Fibroblast of the aortic adventitia (primary cell): ENCODE measurements at regions not wholly inside any gene's neighbourhood (a gene's known extent, or its start where the extent isn't known, plus 50 kb on each side); places are given as distances from the start of the nearest gene placed in this dataset.
A peak's percentile ranks its signal among the peaks of the same experiment; 100 is the strongest.
"Not testable (repeated sequence)": the region's sequence is repeated elsewhere in the genome, so short reads cannot be mapped to it uniquely, and the experiment has no call there.

Experiments used
- DNase-seq: peaks from one replicate; pipeline ENCODE4 v3.0.0-alpha.2; 2010; ENCODE audit warnings: low read depth
- H3K4me3 ChIP-seq: 2 replicates; pipeline ENCODE4 v1.5.1; 2011; ENCODE audit warnings: low read depth, mild to moderate bottlenecking, control low read depth, low read length, moderate library complexity
- TF ChIP-seq, protein P1 (sequence below): IDR thresholded peaks from 2 replicates; pipeline ENCODE4 v1.5.1; 2011; ENCODE audit warnings: mild to moderate bottlenecking, low read length, control low read depth, inconsistent platforms; ENCODE audit not compliant: insufficient read depth

DNA sequence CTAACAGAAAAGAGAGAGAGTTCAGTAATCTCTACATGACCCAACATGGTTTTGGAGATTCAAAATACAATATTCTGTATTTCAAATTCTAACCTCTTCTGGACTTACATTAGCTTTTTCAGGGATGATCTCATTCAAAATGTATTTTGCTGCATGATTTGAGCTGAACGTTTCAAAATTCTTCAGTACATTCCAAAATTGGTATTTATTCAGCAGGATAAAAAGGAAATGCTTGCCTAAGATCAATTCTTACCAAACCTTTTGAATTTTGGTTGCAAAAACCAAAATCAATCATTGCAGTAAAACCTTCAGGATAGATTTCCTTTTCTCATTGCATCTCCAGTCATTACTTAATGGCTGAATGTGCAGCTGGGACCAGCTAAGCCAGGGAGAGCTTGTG is 1761.3 kb upstream of the SEL1L start:
- H3K4me3 ChIP-seq, result no peak overlapping the region

DNA sequence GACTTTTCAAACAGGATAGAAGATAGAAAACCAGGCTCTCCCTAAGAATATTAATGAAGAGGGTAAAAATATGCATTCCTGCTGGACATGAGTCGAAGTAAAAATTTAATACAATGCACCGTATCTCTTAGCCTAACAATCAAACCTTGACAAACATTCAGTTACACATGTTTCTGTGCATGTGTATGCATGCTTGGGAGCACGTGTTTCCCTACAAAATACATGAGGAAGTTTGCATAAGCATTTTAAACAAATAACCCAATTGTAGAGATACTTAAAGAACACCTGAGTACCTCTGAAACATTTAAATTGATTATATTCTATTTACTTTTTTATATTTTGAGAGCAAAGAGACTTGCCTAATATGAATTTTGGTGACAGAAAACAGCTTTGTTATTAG is 1763.7 kb upstream of the SEL1L start:
- no peak for DNase-seq
- TF ChIP-seq, protein P1, sequence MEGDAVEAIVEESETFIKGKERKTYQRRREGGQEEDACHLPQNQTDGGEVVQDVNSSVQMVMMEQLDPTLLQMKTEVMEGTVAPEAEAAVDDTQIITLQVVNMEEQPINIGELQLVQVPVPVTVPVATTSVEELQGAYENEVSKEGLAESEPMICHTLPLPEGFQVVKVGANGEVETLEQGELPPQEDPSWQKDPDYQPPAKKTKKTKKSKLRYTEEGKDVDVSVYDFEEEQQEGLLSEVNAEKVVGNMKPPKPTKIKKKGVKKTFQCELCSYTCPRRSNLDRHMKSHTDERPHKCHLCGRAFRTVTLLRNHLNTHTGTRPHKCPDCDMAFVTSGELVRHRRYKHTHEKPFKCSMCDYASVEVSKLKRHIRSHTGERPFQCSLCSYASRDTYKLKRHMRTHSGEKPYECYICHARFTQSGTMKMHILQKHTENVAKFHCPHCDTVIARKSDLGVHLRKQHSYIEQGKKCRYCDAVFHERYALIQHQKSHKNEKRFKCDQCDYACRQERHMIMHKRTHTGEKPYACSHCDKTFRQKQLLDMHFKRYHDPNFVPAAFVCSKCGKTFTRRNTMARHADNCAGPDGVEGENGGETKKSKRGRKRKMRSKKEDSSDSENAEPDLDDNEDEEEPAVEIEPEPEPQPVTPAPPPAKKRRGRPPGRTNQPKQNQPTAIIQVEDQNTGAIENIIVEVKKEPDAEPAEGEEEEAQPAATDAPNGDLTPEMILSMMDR, result no peak
- no peak overlapping the region for H3K4me3 ChIP-seq

More for the DNA sequence above, 1761.3 kb upstream of the SEL1L start:
- TF ChIP-seq, protein P1, result no peak
- no peak for DNase-seq

DNA sequence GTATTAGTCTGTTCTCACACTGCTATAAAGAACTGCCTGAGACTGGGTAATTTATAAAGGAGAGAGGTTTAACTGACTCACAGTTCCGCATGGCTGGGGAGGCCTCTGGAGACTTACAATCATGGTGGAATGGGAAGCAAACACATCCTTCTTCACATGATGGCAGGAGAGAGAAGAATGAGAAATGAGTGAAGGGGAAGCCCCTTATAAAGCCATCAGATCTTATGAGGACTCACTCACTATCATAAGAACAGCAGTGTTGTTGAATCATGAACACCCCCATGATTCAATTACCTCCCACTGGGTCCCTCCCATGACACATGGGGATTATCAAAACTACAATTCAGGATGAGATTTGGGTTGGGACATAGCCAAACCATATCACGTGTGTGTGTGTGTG is 1764.4 kb upstream of the SEL1L start:
- not testable (repeated sequence) for DNase-seq, H3K4me3 ChIP-seq

DNA sequence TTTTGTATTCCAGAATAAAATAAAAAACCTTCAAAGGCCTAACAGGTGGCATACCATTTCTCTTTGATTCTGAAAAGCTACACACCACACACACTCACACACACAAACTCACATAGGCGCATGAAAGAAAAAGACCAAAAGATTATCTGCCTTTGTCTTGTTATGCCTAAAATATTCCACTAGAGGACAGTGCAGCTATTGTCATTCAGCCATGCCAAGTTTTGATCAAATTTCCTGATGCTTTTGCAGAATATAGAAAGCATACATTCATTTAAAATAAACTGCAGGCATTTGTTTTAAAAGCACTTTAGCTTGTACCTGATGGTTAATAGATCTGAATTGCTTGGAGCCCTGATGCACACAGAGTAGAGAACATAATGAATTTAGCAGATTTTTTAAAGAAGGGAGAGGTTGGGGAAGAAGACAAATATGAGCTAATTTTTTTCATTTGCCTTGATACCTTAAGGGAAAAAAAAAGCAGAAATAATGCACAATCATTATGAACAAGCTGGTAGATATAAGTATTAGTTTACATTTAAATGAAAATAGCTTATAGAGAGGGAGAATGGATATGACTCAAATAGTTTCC is 1766.9 kb upstream of the SEL1L start:
- peak; percentile 22 for DNase-seq
- H3K4me3 ChIP-seq, result no peak overlapping the region
- TF ChIP-seq, protein P1, result peak; percentile 75

DNA sequence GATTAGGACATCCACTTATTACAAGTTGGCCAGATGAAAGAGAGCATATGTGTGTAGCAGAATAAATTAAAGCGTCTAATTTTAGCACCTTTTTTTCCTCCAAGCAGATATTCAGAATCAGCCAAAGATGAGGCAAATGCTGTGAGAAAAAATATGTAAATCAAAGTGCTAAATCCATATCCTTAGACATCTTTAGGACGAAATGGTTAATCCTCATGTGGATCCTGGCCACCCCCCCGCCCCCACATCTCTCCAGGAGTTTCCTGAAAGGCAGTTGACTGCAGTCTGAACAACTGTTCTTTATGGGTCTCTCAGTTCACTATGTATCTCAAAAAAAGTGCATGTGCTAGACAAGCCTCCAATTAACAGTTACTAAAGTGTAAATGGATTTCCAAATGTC is 1768.1 kb upstream of the SEL1L start:
- TF ChIP-seq, protein P1, result no peak
- DNase-seq, result no peak

DNA sequence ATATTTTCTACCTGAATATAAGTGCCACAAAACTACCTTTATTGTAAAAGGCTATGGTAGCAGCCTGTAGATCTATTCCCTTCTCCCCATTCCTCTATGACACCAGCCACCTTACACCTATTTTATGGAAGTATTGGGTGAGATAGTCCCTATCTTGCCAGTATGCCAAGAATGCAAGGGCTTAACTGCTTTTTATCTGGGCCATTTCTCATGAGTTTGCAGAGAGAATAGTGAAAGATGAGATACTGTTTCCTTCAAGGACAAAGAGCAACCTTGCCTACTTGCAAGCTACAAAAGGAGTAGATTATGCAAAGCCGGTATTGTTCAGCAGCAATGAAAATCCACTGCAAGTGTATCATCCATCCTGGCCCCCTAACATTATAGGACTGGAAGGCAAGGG is 1775.6 kb upstream of the SEL1L start:
- TF ChIP-seq, protein P1, result no peak
- no peak overlapping the region for H3K4me3 ChIP-seq
- DNase-seq, result no peak

More for the DNA sequence above, 1768.1 kb upstream of the SEL1L start:
- no peak overlapping the region for H3K4me3 ChIP-seq

DNA sequence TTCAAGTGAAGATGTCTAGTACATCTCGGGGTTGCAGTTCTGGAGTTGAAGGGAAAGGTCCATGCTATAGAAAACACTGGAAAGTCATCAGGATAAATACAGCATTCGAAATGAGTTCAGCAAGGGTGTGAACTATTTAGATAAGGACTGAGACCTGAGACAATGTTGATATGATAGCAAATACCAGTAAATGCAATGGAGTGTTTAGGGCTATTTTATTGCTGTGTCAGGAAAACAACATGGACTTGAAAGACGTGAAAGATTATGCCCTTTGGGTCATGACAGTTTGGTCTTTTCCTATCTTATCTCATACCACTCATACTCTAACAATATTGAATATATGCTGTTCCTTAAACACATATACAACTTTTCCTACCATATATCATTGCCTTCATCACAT is 1776.2 kb upstream of the SEL1L start:
- H3K4me3 ChIP-seq, result no peak overlapping the region
- TF ChIP-seq, protein P1, result no peak
- no peak for DNase-seq
